BJ (cell line): ENCODE measurements at regions not wholly inside any gene's neighbourhood (a gene's known extent, or its start where the extent isn't known, plus 50 kb on each side); places are given as distances from the start of the nearest gene placed in this dataset.

Source experiments
- CTCF ChIA-PET: fragments of 350-600 bp; formaldehyde crosslinking; extraction: SDS; loops from one replicate; lab custom pipeline; 2021; ENCODE audit warnings: antibody characterized with exemption, inconsistent platforms; lab: Yijun Ruan, JAX
- POLR2A ChIA-PET: fragments of 300-600 bp; sonication (Branson Sonifier 250); formaldehyde crosslinking; extraction: SDS; loops from one replicate; lab custom pipeline; 2021; ENCODE audit warnings: antibody characterized with exemption; lab: Charles Lee
- DNase-seq: peaks from one replicate; pipeline ENCODE4 v3.0.0-alpha.2; 2011; ENCODE audit warnings: low read depth
- H3K27me3 ChIP-seq: 2 replicates; pipeline ENCODE4 v1.6.0; 2011; ENCODE audit warnings: low read length; ENCODE audit not compliant: control insufficient read depth, insufficient read depth
- H3K36me3 ChIP-seq: 2 replicates; pipeline ENCODE4 v1.5.1; 2011; ENCODE audit warnings: low read length; ENCODE audit not compliant: control insufficient read depth, insufficient read depth
- H3K4me3 ChIP-seq: 2 replicates; pipeline ENCODE4 v1.5.1; 2011; ENCODE audit warnings: low read depth, mild to moderate bottlenecking, control low read depth, low read length
- CTCF ChIP-seq: IDR thresholded peaks from 2 replicates; pipeline ENCODE4 v1.5.1; 2011; ENCODE audit warnings: low read depth, mild to moderate bottlenecking, control low read depth, inconsistent platforms, low read length, moderate library complexity; ENCODE audit not compliant: insufficient read depth

- H3K27me3 ChIP-seq: peaks cover 7% of the 10 kb centered on the region
- H3K4me3 ChIP-seq: no peak overlapping the region
- CTCF ChIA-PET: interaction anchor here (0.8 to 1.6 kb wide), 2 partner anchors 12 to 30 kb away, joined by 3 to 5 read pairs; no protein-coding TSS in a partner anchor
- no peak for TF ChIP-seq CTCF
- H3K36me3 ChIP-seq: no peaks in the 10 kb centered on the region
- no peak for DNase-seq
- POLR2A ChIA-PET: no interaction called here
These were observed 78.4 kb upstream of the KCNA3 start for GRCh38 chr1:110752941-110753725.

- peaks cover 4% of the 10 kb centered on the region; the same call in 1 of the 2 replicates for H3K27me3 ChIP-seq
- ChIA-PET CTCF (interaction anchor here (1.2 kb wide), 1 partner anchor 8 kb away, joined by 3 read pairs; no protein-coding TSS in a partner anchor), POLR2A (no interaction called here)
- H3K36me3 ChIP-seq: no peaks in the 10 kb centered on the region
- TF ChIP-seq CTCF: no peak
- no peak overlapping the region for H3K4me3 ChIP-seq
- no peak for DNase-seq
These were observed 75.8 kb upstream of the KCNA3 start for GRCh38 chr1:110750562-110750961.

GRCh38 chr1:110749960-110750359 is 75.2 kb upstream of the KCNA3 start:
- no peak for TF ChIP-seq CTCF
- Histone ChIP-seq H3K36me3 (no peaks in the 10 kb centered on the region), H3K4me3 (no peak overlapping the region), H3K27me3 (peaks cover 4% of the 10 kb centered on the region; the same call in 1 of the 2 replicates)
- no peak for DNase-seq
- CTCF ChIA-PET: interaction anchor here (1.2 kb wide), 2 partner anchors 9 to 35 kb away, joined by 3 read pairs; no protein-coding TSS in a partner anchor
- POLR2A ChIA-PET: no interaction called here

GRCh38 chr1:110746644-110747259 is 72.0 kb upstream of the KCNA3 start:
- Histone ChIP-seq H3K27me3 (peaks cover 3% of the 10 kb centered on the region; the same call in 1 of the 2 replicates), H3K4me3 (no peak overlapping the region), H3K36me3 (no peaks in the 10 kb centered on the region)
- no peak for DNase-seq
- POLR2A ChIA-PET: no interaction called here
- TF ChIP-seq CTCF: no peak
- CTCF ChIA-PET: no interaction called here

GRCh38 chr1:110743397-110743796 is 68.7 kb upstream of the KCNA3 start:
- POLR2A ChIA-PET: no interaction called here
- no peak for TF ChIP-seq CTCF
- CTCF ChIA-PET: interaction anchor here (0.6 kb wide), 1 partner anchor 492 kb away, joined by 3 read pairs; no protein-coding TSS in a partner anchor
- DNase-seq: no peak
- Histone ChIP-seq H3K36me3 (no peaks in the 10 kb centered on the region), H3K27me3 (no peaks in the 10 kb centered on the region), H3K4me3 (no peak overlapping the region)
